ENCODE measurements at regions not wholly inside any gene's neighbourhood (a gene's known extent, or its start where the extent isn't known, plus 50 kb on each side); places are given as distances from the start of the nearest gene placed in this dataset.
A peak's percentile ranks its signal among the peaks of the same experiment; 100 is the strongest.

DNA sequence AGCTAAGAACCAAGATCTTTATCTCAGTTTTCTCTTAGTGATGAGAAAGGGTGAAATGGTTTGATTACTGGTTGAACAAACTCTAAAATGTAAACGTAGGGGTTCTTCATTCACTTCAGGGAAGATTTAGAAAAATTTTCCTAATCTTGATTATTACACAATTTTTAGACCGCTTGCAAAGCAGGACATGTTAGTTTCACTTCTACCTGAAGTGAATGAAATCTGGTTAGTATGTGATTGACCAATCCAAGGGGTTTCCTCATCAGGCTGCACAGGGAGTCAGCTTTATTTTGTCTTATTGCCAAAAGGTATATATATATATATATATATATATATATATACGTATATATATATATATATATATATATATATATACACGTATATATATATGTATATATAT, 740.4 kb downstream of the TUSC7 start:
- TF ChIP-seq, protein P1, sequence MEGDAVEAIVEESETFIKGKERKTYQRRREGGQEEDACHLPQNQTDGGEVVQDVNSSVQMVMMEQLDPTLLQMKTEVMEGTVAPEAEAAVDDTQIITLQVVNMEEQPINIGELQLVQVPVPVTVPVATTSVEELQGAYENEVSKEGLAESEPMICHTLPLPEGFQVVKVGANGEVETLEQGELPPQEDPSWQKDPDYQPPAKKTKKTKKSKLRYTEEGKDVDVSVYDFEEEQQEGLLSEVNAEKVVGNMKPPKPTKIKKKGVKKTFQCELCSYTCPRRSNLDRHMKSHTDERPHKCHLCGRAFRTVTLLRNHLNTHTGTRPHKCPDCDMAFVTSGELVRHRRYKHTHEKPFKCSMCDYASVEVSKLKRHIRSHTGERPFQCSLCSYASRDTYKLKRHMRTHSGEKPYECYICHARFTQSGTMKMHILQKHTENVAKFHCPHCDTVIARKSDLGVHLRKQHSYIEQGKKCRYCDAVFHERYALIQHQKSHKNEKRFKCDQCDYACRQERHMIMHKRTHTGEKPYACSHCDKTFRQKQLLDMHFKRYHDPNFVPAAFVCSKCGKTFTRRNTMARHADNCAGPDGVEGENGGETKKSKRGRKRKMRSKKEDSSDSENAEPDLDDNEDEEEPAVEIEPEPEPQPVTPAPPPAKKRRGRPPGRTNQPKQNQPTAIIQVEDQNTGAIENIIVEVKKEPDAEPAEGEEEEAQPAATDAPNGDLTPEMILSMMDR (IDR thresholded peaks at IDR 0.05; ENCODE audit: control extremely low read depth, extremely low read depth), result no peak
- Histone ChIP-seq H3K4me3 (no peak overlapping the region), H3K27me3 (ENCODE audit: control insufficient read depth in 3 of 3, insufficient read depth in 3 of 3, low read length in 2 of 3) (no peaks in the 10 kb centered on the region), H3K9me3 (ENCODE audit: control insufficient read depth in 4 of 4, insufficient read depth in 3 of 4, low read length in 3 of 4) (no peaks in the 10 kb centered on the region), H3K36me3 (ENCODE audit: control insufficient read depth in 4 of 4, insufficient read depth in 4 of 4, low read length in 4 of 4) (no peaks in the 10 kb centered on the region), H3K27ac (ENCODE audit: low read depth in 1 of 2, low read length in 1 of 2) (no peak overlapping the region), H3K9ac (ENCODE audit: insufficient read depth in 1 of 2, low read length in 2 of 2) (no peak overlapping the region), H3K4me1 (ENCODE audit: control insufficient read depth in 5 of 5, insufficient read depth in 5 of 5, low read length in 5 of 5) (no peaks in the 10 kb centered on the region)
- ATAC-seq (ENCODE audit: insufficient read depth, low FRiP score), result no peak
- WGBS, 2 donors, result 15 to 32% methylated on average over 3 to 4 of the region's 4 CpGs
- no peak for DNase-seq

DNA sequence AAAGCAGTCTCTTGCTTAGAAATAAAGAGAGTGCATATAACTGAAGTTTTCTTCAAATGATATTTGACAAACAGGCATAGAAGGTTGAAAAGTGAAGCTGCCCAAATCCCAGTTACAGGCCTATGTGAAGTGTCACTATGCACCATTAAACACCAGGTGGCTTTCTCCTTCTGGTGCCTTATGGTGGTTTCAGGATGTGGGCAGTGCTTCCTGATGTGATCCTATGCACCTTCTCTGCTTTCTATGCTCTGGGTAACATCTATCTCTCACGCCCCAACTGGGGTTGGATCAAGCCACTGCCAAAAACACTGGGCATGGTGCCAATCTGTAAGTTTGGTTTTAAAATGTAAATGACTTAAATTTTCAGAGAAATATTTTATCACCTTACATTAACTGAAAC, 744.7 kb downstream of the TUSC7 start:
- 54 to 58% methylated on average over 1 of the region's 1 CpG for WGBS, 2 donors
- DNase-seq (peak in 2 of 3 donors; percentile 4 to 20), ATAC-seq (ENCODE audit: insufficient read depth, low FRiP score) (no peak)
- Histone ChIP-seq H3K9ac (ENCODE audit: insufficient read depth in 1 of 2, low read length in 2 of 2) (no peak overlapping the region), H3K9me3 (ENCODE audit: control insufficient read depth in 4 of 4, insufficient read depth in 3 of 4, low read length in 3 of 4) (no peaks in the 10 kb centered on the region), H3K4me3 (no peak overlapping the region), H3K27ac (ENCODE audit: low read depth in 1 of 2, low read length in 1 of 2) (no peak overlapping the region), H3K4me1 (ENCODE audit: control insufficient read depth in 5 of 5, insufficient read depth in 5 of 5, low read length in 5 of 5) (no peaks in the 10 kb centered on the region), H3K36me3 (ENCODE audit: control insufficient read depth in 4 of 4, insufficient read depth in 4 of 4, low read length in 4 of 4) (no peaks in the 10 kb centered on the region), H3K27me3 (ENCODE audit: control insufficient read depth in 3 of 3, insufficient read depth in 3 of 3, low read length in 2 of 3) (no peaks in the 10 kb centered on the region)
- TF ChIP-seq, protein P1 (IDR thresholded peaks at IDR 0.05; ENCODE audit: control extremely low read depth, extremely low read depth), result no peak

DNA sequence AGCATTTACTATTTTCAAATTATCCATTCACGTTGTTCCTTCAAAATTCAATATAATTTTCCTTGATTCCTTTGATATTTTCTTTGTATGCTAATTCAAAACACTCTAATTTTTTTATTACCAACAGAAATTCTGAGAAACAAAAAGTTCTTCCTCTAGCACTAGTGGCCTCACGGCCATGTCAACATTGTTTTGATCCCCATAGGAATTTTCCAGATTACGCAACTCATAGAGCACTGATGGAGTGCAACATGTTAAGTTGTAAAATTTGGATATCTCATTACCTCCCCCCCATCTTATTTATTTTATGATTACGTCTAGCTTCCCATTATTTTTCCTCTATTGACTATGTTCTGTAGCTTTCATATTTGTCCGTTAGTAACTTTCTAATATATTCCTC, 745.3 kb downstream of the TUSC7 start:
- peak in 1 of 3 donors; percentile 22 for DNase-seq
- WGBS, 2 donors, result 75 to 79% methylated on average over 5 of the region's 5 CpGs

DNA sequence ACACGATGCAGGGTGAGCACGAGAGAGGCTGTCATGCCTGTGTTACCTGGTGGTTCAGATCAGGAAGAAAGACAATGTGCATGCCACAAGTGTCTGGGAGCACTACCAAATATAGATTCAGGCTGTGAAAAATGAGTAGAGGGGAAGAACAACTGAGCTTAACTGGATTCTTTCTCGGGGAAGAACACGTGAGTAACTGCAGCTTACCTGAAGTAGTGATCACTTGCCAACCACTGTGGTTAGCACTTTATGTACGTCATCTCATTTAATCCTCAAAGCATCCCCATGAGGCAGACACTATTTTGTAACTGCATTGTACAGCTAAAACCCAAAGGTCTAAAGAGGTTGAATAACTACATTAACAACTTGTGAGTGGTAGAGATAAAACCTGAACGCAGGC, 746.2 kb downstream of the TUSC7 start:
- Histone ChIP-seq H3K36me3 (ENCODE audit: control insufficient read depth in 4 of 4, insufficient read depth in 4 of 4, low read length in 4 of 4) (no peaks in the 10 kb centered on the region), H3K9ac (ENCODE audit: insufficient read depth in 1 of 2, low read length in 2 of 2) (no peak overlapping the region), H3K4me1 (ENCODE audit: control insufficient read depth in 5 of 5, insufficient read depth in 5 of 5, low read length in 5 of 5) (no peaks in the 10 kb centered on the region), H3K27ac (ENCODE audit: low read depth in 1 of 2, low read length in 1 of 2) (no peak overlapping the region), H3K27me3 (ENCODE audit: control insufficient read depth in 3 of 3, insufficient read depth in 3 of 3, low read length in 2 of 3) (no peaks in the 10 kb centered on the region), H3K4me3 (no peak overlapping the region), H3K9me3 (ENCODE audit: control insufficient read depth in 4 of 4, insufficient read depth in 3 of 4, low read length in 3 of 4) (no peaks in the 10 kb centered on the region)
- ATAC-seq (ENCODE audit: insufficient read depth, low FRiP score) (no peak), DNase-seq (no peak)
- WGBS, 2 donors, result 82 to 92% methylated on average over 6 of the region's 6 CpGs
- TF ChIP-seq, protein P1 (IDR thresholded peaks at IDR 0.05; ENCODE audit: control extremely low read depth, extremely low read depth), result no peak

More for the DNA sequence above, 745.3 kb downstream of the TUSC7 start:
- ATAC-seq (ENCODE audit: insufficient read depth, low FRiP score), result no peak
- no peak overlapping the region for H3K9ac ChIP-seq (ENCODE audit: insufficient read depth in 1 of 2, low read length in 2 of 2)
- H3K4me3 ChIP-seq, result no peak overlapping the region
- H3K27me3 ChIP-seq (ENCODE audit: control insufficient read depth in 3 of 3, insufficient read depth in 3 of 3, low read length in 2 of 3), result no peaks in the 10 kb centered on the region
- no peaks in the 10 kb centered on the region for H3K36me3 ChIP-seq (ENCODE audit: control insufficient read depth in 4 of 4, insufficient read depth in 4 of 4, low read length in 4 of 4)
- no peaks in the 10 kb centered on the region for H3K9me3 ChIP-seq (ENCODE audit: control insufficient read depth in 4 of 4, insufficient read depth in 3 of 4, low read length in 3 of 4)
- TF ChIP-seq, protein P1 (IDR thresholded peaks at IDR 0.05; ENCODE audit: control extremely low read depth, extremely low read depth), result no peak
- no peak overlapping the region for H3K27ac ChIP-seq (ENCODE audit: low read depth in 1 of 2, low read length in 1 of 2)
- H3K4me1 ChIP-seq (ENCODE audit: control insufficient read depth in 5 of 5, insufficient read depth in 5 of 5, low read length in 5 of 5), result no peaks in the 10 kb centered on the region
